BJ (cell line): ENCODE measurements at regions not wholly inside any gene's neighbourhood (a gene's known extent, or its start where the extent isn't known, plus 50 kb on each side); places are given as distances from the start of the nearest gene placed in this dataset.
"Not testable (repeated sequence)": the region's sequence is repeated elsewhere in the genome, so short reads cannot be mapped to it uniquely, and the experiment has no call there.

Experiments
- CTCF ChIA-PET: fragments of 350-600 bp; formaldehyde crosslinking; extraction: SDS; loops from one replicate; lab custom pipeline; 2021; ENCODE audit warnings: antibody characterized with exemption, inconsistent platforms; lab: Yijun Ruan, JAX
- POLR2A ChIA-PET: fragments of 300-600 bp; sonication (Branson Sonifier 250); formaldehyde crosslinking; extraction: SDS; loops from one replicate; lab custom pipeline; 2021; ENCODE audit warnings: antibody characterized with exemption; lab: Charles Lee
- DNase-seq: peaks from one replicate; pipeline ENCODE4 v3.0.0-alpha.2; 2011; ENCODE audit warnings: low read depth
- H3K27me3 ChIP-seq: 2 replicates; pipeline ENCODE4 v1.6.0; 2011; ENCODE audit warnings: low read length; ENCODE audit not compliant: control insufficient read depth, insufficient read depth
- H3K36me3 ChIP-seq: 2 replicates; pipeline ENCODE4 v1.5.1; 2011; ENCODE audit warnings: low read length; ENCODE audit not compliant: control insufficient read depth, insufficient read depth
- H3K4me3 ChIP-seq: 2 replicates; pipeline ENCODE4 v1.5.1; 2011; ENCODE audit warnings: low read depth, mild to moderate bottlenecking, control low read depth, low read length
- TF ChIP-seq, protein P1 (sequence below): IDR thresholded peaks from 2 replicates; pipeline ENCODE4 v1.5.1; 2011; ENCODE audit warnings: low read depth, mild to moderate bottlenecking, control low read depth, inconsistent platforms, low read length, moderate library complexity; ENCODE audit not compliant: insufficient read depth

- no peaks in the 10 kb centered on the region for H3K27me3 ChIP-seq
- H3K36me3 ChIP-seq, result no peaks in the 10 kb centered on the region
- DNase-seq, result no peak
- TF ChIP-seq, protein P1, sequence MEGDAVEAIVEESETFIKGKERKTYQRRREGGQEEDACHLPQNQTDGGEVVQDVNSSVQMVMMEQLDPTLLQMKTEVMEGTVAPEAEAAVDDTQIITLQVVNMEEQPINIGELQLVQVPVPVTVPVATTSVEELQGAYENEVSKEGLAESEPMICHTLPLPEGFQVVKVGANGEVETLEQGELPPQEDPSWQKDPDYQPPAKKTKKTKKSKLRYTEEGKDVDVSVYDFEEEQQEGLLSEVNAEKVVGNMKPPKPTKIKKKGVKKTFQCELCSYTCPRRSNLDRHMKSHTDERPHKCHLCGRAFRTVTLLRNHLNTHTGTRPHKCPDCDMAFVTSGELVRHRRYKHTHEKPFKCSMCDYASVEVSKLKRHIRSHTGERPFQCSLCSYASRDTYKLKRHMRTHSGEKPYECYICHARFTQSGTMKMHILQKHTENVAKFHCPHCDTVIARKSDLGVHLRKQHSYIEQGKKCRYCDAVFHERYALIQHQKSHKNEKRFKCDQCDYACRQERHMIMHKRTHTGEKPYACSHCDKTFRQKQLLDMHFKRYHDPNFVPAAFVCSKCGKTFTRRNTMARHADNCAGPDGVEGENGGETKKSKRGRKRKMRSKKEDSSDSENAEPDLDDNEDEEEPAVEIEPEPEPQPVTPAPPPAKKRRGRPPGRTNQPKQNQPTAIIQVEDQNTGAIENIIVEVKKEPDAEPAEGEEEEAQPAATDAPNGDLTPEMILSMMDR, result no peak
- ChIA-PET CTCF (no interaction called here), POLR2A (no interaction called here)
- H3K4me3 ChIP-seq, result no peak overlapping the region
Observed at GRCh38 chr4:57726154-57726553, 616.0 kb upstream of the IGFBP7 start.

DNA sequence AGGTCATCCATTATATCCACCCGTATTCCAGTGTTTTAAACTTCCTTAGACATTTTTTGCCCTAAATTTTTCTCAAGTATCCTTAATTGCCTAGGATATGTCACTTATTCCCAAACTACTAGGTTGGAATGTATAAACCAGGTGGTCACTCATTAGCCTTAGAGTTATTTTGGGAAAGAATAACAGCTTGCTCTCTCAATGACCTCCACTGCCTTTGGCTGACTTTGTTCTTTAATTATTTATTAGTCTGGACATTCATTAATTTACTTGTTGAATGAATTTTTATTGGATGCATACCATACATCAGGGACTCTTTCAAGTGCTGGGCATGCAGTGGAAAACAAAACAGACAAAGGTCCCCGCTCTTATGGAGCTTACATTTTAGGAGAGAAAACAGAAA, 609.3 kb upstream of the IGFBP7 start:
- no peaks in the 10 kb centered on the region for H3K36me3 ChIP-seq
- H3K4me3 ChIP-seq, result no peak overlapping the region
- TF ChIP-seq, protein P1, result no peak
- no peak for DNase-seq
- H3K27me3 ChIP-seq, result no peaks in the 10 kb centered on the region
- ChIA-PET CTCF (no interaction called here), POLR2A (no interaction called here)

DNA sequence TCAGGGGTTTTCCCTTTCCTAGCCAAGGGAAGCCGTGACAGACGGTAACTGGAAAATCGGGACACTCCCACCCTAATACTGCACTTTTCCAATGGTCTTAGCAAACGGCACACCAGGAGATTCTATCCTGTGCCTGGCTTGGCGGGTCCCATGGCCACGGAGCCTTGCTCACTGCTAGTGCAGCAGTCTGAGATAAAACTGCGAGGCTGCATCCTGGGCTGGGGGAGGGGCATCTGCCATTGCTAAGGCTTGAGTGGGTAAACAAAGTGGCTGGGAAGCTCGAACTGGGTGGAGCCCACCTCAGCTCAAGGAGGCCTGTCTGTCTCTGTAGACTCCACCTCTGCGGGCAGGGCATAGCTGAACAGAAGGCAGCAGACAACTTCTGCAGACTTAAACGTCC, 604.1 kb upstream of the IGFBP7 start:
- H3K27me3 ChIP-seq, H3K4me3 ChIP-seq, H3K36me3 ChIP-seq, DNase-seq, CTCF ChIA-PET, POLR2A ChIA-PET: not testable (repeated sequence)

- Histone ChIP-seq H3K27me3 (no peaks in the 10 kb centered on the region), H3K36me3 (no peaks in the 10 kb centered on the region), H3K4me3 (no peak overlapping the region)
- POLR2A ChIA-PET, result no interaction called here
- TF ChIP-seq, protein P1, result no peak
- no peak for DNase-seq
- CTCF ChIA-PET, result interaction anchor here (1.4 kb wide), 1 partner anchor 15 kb away, joined by 3 read pairs; no protein-coding TSS in a partner anchor
Observed at GRCh38 chr4:57710053-57710452, 599.9 kb upstream of the IGFBP7 start.

DNA sequence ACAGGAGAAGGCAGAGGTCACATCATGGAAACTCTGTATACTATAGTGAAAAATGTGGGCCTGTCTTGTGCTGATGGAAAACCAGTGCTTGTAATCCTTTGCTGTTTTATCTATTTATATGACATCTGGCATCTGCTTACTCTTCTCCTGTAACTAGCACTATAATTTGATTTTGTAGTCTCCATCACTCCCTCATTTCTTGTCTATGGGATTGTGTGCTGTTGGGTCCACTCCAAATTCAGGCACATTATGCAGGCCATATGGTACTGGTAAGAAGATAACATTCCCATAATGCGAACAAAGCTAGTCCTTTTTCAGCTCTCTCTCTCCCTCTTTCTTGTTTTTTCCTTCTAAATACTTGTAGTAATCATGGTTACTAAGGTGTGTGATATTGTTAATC, 581.2 kb upstream of the IGFBP7 start:
- Histone ChIP-seq H3K4me3 (no peak overlapping the region), H3K36me3 (no peaks in the 10 kb centered on the region), H3K27me3 (no peaks in the 10 kb centered on the region)
- CTCF ChIA-PET, result no interaction called here
- TF ChIP-seq, protein P1, result no peak
- DNase-seq, result no peak
- POLR2A ChIA-PET, result no interaction called here

- TF ChIP-seq, protein P1, result no peak
- POLR2A ChIA-PET, result no interaction called here
- H3K36me3 ChIP-seq, result no peaks in the 10 kb centered on the region
Observed at GRCh38 chr4:57689693-57690205, 579.6 kb upstream of the IGFBP7 start.

More at GRCh38 chr4:57689693-57690205, 579.6 kb upstream of the IGFBP7 start:
- CTCF ChIA-PET, result no interaction called here
- H3K4me3 ChIP-seq, result no peak overlapping the region
- H3K27me3 ChIP-seq, result no peaks in the 10 kb centered on the region
- no peak for DNase-seq
